GM23338 (cell line): ENCODE measurements at regions not wholly inside any gene's neighbourhood (a gene's known extent, or its start where the extent isn't known, plus 50 kb on each side); places are given as distances from the start of the nearest gene placed in this dataset.

Experiments
- ATAC-seq: fragments of 200-7000 bp; cut with Tn5 transposase; 3 replicates; pipeline ENCODE4 v1.9.1; 2020
- DNase-seq: peaks from one replicate; pipeline ENCODE4 v3.0.0-alpha.2; 2015; ENCODE audit warnings: low spot score
- H2AFZ ChIP-seq: fragments of 200-600 bp; sonication (generic); 2 replicates; pipeline ENCODE4 v1.8.0; 2016; ENCODE audit warnings: antibody characterized with exemption, mild to moderate bottlenecking, moderate library complexity
- H3F3A ChIP-seq: fragments of 200-600 bp; sonication (generic); replicated peaks from 2 replicates; pipeline ENCODE4 v1.8.0; 2017; ENCODE audit warnings: antibody characterized with exemption, mixed run types, low read depth
- H3K27ac ChIP-seq: fragments of 200-600 bp; sonication (generic); 2 replicates; pipeline ENCODE4 v1.6.1; 2016; ENCODE audit warnings: low read depth
- H3K27me3 ChIP-seq: fragments of 200-600 bp; sonication (generic); 2 replicates; pipeline ENCODE4 v1.8.0; 2016; ENCODE audit warnings: mild to moderate bottlenecking, mixed run types, moderate library complexity; ENCODE audit not compliant: insufficient read depth
- H3K36me3 ChIP-seq: fragments of 200-600 bp; sonication (generic); 2 replicates; pipeline ENCODE4 v1.8.0; 2016; ENCODE audit warnings: mild to moderate bottlenecking; ENCODE audit not compliant: insufficient read depth
- H3K4me1 ChIP-seq: fragments of 200-600 bp; sonication (generic); 2 replicates; pipeline ENCODE4 v1.8.0; 2016; ENCODE audit warnings: mild to moderate bottlenecking, moderate library complexity; ENCODE audit not compliant: insufficient read depth
- H3K4me2 ChIP-seq: fragments of 200-600 bp; sonication (generic); 2 replicates; pipeline ENCODE4 v1.7.1; 2017; ENCODE audit warnings: mixed run types
- H3K4me3 ChIP-seq: fragments of 200-600 bp; sonication (generic); 2 replicates; pipeline ENCODE4 v1.6.1; 2016; ENCODE audit warnings: mixed run types
- H3K79me2 ChIP-seq: fragments of 200-600 bp; sonication (generic); replicated peaks from 2 replicates; pipeline ENCODE4 v1.8.0; 2017; ENCODE audit warnings: mild to moderate bottlenecking; ENCODE audit not compliant: insufficient read depth
- H3K9me2 ChIP-seq: fragments of 200-600 bp; sonication (generic); 2 replicates; pipeline ENCODE4 v1.8.0; 2017; ENCODE audit not compliant: insufficient read depth
- H4K20me1 ChIP-seq: fragments of 200-600 bp; sonication (generic); replicated peaks from 2 replicates; pipeline ENCODE4 v1.8.0; 2017; ENCODE audit warnings: mild to moderate bottlenecking; ENCODE audit not compliant: insufficient read depth
- H3K27ac Mint-ChIP-seq: 2 replicates; pipeline ENCODE4 v1.8.0; 2020; ENCODE audit warnings: inconsistent platforms, mild to moderate bottlenecking, moderate library complexity, mixed read lengths
- H3K27me3 Mint-ChIP-seq: 3 replicates; pipeline ENCODE4 v1.8.0; 2022; ENCODE audit warnings: low read depth, mild to moderate bottlenecking, moderate library complexity, mixed read lengths, inconsistent platforms; ENCODE audit not compliant: insufficient read depth, poor library complexity
- H3K36me3 Mint-ChIP-seq: 3 replicates; pipeline ENCODE4 v1.8.0; 2021; ENCODE audit warnings: low read depth, mild to moderate bottlenecking, inconsistent platforms, moderate library complexity, mixed read lengths
- H3K4me1 Mint-ChIP-seq: 3 replicates; pipeline ENCODE4 v1.8.0; 2020; ENCODE audit warnings: mild to moderate bottlenecking, inconsistent platforms, mixed read lengths
- H3K4me3 Mint-ChIP-seq: 3 replicates; pipeline ENCODE4 v1.8.0; 2021; ENCODE audit warnings: moderate library complexity, mild to moderate bottlenecking, inconsistent platforms, mixed read lengths
- H3K9me3 Mint-ChIP-seq: 3 replicates; pipeline ENCODE4 v1.8.0; 2020; ENCODE audit warnings: moderate library complexity, mild to moderate bottlenecking, inconsistent platforms, mixed read lengths
- EZH2 ChIP-seq: fragments of 200-600 bp; sonication (generic); IDR thresholded peaks from one replicate; pipeline ENCODE4 v1.8.0; 2017; ENCODE audit warnings: antibody characterized with exemption, mild to moderate bottlenecking, low read depth; ENCODE audit not compliant: unreplicated experiment
- EZH2phosphoT487 ChIP-seq: fragments of 200-600 bp; sonication (generic); IDR thresholded peaks from one replicate; pipeline ENCODE4 v1.8.1; 2018; ENCODE audit warnings: antibody characterized with exemption; ENCODE audit not compliant: unreplicated experiment
- JUNB ChIP-seq: IDR thresholded peaks from one replicate; pipeline ENCODE4 v1.6.1; 2016; ENCODE audit warnings: antibody characterized with exemption; ENCODE audit not compliant: unreplicated experiment
- POLR2AphosphoS5 ChIP-seq: IDR thresholded peaks from 2 replicates; pipeline ENCODE4 v1.6.1; 2016; ENCODE audit warnings: antibody characterized with exemption, low read depth
- STAT1 ChIP-seq: IDR thresholded peaks from one replicate; pipeline ENCODE4 v1.6.1; 2016; ENCODE audit warnings: antibody characterized with exemption; ENCODE audit not compliant: unreplicated experiment
- ZNF114 ChIP-seq: fragments of 250-450 bp; sonication (Bioruptor Pico); IDR thresholded peaks from 2 replicates; pipeline ENCODE4 v1.5.0; 2020; ENCODE audit warnings: mild to moderate bottlenecking, moderate library complexity
- ZNF331 ChIP-seq: fragments of 250-450 bp; sonication (Bioruptor Pico); IDR thresholded peaks from 2 replicates; pipeline ENCODE4 v1.5.0; 2020; ENCODE audit warnings: low read depth, mild to moderate bottlenecking, moderate library complexity
- TF ChIP-seq, protein P1 (sequence below), 2 experiments: fragments of 200-600 bp in 1 of 2; sonication (generic) in 1 of 2; conservative IDR thresholded peaks; 2 replicates each; pipeline versions ENCODE4 v1.5.1 to v1.6.1; 2016 to 2017; ENCODE audit warnings: antibody characterized with exemption in 2 of 2, low read depth in 2 of 2, mild to moderate bottlenecking in 2 of 2, moderate library complexity in 1 of 2
- TF ChIP-seq, protein P2 (sequence below): IDR thresholded peaks from one replicate; pipeline ENCODE4 v1.6.1; 2018; ENCODE audit warnings: antibody characterized with exemption; ENCODE audit not compliant: unreplicated experiment
- TF ChIP-seq, protein P3 (sequence below): fragments of 250-450 bp; sonication (Bioruptor Pico); IDR thresholded peaks from 2 replicates; pipeline ENCODE4 v1.5.0; 2020; ENCODE audit warnings: mild to moderate bottlenecking, moderate library complexity
- TF ChIP-seq, protein P4 (sequence below): IDR thresholded peaks from 2 replicates; pipeline ENCODE4 v1.6.1; 2016; ENCODE audit warnings: antibody characterized with exemption

DNA sequence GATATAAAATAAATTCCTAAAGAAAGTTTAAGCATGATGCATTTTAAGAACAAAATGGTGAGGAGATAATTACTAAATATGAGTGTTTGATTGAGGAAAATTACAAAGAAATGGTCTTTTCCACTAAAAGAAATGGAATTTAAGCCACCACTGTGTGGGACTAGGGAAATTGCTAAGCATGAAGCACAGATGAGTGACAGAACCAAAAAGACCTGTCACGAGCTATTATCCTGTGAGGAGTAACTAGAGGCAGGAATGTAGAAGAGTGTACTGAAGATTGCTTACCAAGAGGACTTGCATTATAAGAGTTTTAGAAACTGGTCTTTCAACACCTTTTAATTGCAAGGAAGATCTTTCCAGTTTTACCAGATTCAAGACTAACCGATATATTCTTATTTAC lies 193.6 kb upstream of the PRR16 start:
- Histone ChIP-seq H4K20me1 (no peaks in the 10 kb centered on the region), H3K27ac (no peak overlapping the region), H3K4me1 (no peaks in the 10 kb centered on the region), H3K79me2 (no peaks in the 10 kb centered on the region), H3F3A (no peaks in the 10 kb centered on the region), H3K27me3 (no peaks in the 10 kb centered on the region), H3K4me2 (no peak overlapping the region), H3K4me3 (no peak overlapping the region), H2AFZ (no peak overlapping the region), H3K9me2 (no peaks in the 10 kb centered on the region), H3K36me3 (no peaks in the 10 kb centered on the region)
- ATAC-seq (no peak), DNase-seq (no peak)
- no peak overlapping the region for H3K4me3 Mint-ChIP-seq
- H3K27ac Mint-ChIP-seq = no peak overlapping the region
- no peaks in the 10 kb centered on the region for H3K36me3 Mint-ChIP-seq
- no peaks in the 10 kb centered on the region for H3K27me3 Mint-ChIP-seq
- TF ChIP-seq ZNF114 (CRISPR knock-in tag) (no peak), EZH2 (no peak), ZNF331 (CRISPR knock-in tag) (no peak), STAT1 (no peak), POLR2AphosphoS5 (no peak), JUNB (no peak), EZH2phosphoT487 (no peak)
- TF ChIP-seq, protein P1, sequence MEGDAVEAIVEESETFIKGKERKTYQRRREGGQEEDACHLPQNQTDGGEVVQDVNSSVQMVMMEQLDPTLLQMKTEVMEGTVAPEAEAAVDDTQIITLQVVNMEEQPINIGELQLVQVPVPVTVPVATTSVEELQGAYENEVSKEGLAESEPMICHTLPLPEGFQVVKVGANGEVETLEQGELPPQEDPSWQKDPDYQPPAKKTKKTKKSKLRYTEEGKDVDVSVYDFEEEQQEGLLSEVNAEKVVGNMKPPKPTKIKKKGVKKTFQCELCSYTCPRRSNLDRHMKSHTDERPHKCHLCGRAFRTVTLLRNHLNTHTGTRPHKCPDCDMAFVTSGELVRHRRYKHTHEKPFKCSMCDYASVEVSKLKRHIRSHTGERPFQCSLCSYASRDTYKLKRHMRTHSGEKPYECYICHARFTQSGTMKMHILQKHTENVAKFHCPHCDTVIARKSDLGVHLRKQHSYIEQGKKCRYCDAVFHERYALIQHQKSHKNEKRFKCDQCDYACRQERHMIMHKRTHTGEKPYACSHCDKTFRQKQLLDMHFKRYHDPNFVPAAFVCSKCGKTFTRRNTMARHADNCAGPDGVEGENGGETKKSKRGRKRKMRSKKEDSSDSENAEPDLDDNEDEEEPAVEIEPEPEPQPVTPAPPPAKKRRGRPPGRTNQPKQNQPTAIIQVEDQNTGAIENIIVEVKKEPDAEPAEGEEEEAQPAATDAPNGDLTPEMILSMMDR (conservative IDR thresholded peaks at IDR 0.05; ENCODE audit: low read depth in 2 of 2) = no peak
- TF ChIP-seq, protein P2, sequence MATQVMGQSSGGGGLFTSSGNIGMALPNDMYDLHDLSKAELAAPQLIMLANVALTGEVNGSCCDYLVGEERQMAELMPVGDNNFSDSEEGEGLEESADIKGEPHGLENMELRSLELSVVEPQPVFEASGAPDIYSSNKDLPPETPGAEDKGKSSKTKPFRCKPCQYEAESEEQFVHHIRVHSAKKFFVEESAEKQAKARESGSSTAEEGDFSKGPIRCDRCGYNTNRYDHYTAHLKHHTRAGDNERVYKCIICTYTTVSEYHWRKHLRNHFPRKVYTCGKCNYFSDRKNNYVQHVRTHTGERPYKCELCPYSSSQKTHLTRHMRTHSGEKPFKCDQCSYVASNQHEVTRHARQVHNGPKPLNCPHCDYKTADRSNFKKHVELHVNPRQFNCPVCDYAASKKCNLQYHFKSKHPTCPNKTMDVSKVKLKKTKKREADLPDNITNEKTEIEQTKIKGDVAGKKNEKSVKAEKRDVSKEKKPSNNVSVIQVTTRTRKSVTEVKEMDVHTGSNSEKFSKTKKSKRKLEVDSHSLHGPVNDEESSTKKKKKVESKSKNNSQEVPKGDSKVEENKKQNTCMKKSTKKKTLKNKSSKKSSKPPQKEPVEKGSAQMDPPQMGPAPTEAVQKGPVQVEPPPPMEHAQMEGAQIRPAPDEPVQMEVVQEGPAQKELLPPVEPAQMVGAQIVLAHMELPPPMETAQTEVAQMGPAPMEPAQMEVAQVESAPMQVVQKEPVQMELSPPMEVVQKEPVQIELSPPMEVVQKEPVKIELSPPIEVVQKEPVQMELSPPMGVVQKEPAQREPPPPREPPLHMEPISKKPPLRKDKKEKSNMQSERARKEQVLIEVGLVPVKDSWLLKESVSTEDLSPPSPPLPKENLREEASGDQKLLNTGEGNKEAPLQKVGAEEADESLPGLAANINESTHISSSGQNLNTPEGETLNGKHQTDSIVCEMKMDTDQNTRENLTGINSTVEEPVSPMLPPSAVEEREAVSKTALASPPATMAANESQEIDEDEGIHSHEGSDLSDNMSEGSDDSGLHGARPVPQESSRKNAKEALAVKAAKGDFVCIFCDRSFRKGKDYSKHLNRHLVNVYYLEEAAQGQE = no peak
- TF ChIP-seq, protein P3, sequence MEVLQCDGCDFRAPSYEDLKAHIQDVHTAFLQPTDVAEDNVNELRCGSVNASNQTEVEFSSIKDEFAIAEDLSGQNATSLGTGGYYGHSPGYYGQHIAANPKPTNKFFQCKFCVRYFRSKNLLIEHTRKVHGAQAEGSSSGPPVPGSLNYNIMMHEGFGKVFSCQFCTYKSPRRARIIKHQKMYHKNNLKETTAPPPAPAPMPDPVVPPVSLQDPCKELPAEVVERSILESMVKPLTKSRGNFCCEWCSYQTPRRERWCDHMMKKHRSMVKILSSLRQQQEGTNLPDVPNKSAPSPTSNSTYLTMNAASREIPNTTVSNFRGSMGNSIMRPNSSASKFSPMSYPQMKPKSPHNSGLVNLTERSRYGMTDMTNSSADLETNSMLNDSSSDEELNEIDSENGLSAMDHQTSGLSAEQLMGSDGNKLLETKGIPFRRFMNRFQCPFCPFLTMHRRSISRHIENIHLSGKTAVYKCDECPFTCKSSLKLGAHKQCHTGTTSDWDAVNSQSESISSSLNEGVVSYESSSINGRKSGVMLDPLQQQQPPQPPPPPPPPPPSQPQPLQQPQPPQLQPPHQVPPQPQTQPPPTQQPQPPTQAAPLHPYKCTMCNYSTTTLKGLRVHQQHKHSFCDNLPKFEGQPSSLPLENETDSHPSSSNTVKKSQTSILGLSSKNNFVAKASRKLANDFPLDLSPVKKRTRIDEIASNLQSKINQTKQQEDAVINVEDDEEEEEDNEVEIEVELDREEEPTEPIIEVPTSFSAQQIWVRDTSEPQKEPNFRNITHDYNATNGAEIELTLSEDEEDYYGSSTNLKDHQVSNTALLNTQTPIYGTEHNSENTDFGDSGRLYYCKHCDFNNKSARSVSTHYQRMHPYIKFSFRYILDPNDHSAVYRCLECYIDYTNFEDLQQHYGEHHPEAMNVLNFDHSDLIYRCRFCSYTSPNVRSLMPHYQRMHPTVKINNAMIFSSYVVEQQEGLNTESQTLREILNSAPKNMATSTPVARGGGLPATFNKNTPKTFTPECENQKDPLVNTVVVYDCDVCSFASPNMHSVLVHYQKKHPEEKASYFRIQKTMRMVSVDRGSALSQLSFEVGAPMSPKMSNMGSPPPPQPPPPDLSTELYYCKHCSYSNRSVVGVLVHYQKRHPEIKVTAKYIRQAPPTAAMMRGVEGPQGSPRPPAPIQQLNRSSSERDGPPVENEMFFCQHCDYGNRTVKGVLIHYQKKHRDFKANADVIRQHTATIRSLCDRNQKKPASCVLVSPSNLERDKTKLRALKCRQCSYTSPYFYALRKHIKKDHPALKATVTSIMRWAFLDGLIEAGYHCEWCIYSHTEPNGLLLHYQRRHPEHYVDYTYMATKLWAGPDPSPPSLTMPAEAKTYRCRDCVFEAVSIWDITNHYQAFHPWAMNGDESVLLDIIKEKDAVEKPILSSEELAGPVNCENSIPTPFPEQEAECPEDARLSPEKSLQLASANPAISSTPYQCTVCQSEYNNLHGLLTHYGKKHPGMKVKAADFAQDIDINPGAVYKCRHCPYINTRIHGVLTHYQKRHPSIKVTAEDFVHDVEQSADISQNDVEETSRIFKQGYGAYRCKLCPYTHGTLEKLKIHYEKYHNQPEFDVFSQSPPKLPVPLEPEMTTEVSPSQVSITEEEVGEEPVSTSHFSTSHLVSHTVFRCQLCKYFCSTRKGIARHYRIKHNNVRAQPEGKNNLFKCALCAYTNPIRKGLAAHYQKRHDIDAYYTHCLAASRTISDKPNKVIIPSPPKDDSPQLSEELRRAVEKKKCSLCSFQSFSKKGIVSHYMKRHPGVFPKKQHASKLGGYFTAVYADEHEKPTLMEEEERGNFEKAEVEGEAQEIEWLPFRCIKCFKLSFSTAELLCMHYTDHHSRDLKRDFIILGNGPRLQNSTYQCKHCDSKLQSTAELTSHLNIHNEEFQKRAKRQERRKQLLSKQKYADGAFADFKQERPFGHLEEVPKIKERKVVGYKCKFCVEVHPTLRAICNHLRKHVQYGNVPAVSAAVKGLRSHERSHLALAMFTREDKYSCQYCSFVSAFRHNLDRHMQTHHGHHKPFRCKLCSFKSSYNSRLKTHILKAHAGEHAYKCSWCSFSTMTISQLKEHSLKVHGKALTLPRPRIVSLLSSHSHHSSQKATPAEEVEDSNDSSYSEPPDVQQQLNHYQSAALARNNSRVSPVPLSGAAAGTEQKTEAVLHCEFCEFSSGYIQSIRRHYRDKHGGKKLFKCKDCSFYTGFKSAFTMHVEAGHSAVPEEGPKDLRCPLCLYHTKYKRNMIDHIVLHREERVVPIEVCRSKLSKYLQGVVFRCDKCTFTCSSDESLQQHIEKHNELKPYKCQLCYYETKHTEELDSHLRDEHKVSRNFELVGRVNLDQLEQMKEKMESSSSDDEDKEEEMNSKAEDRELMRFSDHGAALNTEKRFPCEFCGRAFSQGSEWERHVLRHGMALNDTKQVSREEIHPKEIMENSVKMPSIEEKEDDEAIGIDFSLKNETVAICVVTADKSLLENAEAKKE (CRISPR knock-in tag) = no peak
- TF ChIP-seq, protein P4, sequence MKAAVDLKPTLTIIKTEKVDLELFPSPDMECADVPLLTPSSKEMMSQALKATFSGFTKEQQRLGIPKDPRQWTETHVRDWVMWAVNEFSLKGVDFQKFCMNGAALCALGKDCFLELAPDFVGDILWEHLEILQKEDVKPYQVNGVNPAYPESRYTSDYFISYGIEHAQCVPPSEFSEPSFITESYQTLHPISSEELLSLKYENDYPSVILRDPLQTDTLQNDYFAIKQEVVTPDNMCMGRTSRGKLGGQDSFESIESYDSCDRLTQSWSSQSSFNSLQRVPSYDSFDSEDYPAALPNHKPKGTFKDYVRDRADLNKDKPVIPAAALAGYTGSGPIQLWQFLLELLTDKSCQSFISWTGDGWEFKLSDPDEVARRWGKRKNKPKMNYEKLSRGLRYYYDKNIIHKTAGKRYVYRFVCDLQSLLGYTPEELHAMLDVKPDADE = no peak
- H3K4me1 Mint-ChIP-seq = no peaks in the 10 kb centered on the region
- peaks cover 7% of the 10 kb centered on the region; the same call in 2 of the 3 replicates for H3K9me3 Mint-ChIP-seq
